ENCODE measurements at regions not wholly inside any gene's neighbourhood (a gene's known extent, or its start where the extent isn't known, plus 50 kb on each side); places are given as distances from the start of the nearest gene placed in this dataset.
"Not testable (repeated sequence)": the region's sequence is repeated elsewhere in the genome, so short reads cannot be mapped to it uniquely, and the experiment has no call there.

DNA sequence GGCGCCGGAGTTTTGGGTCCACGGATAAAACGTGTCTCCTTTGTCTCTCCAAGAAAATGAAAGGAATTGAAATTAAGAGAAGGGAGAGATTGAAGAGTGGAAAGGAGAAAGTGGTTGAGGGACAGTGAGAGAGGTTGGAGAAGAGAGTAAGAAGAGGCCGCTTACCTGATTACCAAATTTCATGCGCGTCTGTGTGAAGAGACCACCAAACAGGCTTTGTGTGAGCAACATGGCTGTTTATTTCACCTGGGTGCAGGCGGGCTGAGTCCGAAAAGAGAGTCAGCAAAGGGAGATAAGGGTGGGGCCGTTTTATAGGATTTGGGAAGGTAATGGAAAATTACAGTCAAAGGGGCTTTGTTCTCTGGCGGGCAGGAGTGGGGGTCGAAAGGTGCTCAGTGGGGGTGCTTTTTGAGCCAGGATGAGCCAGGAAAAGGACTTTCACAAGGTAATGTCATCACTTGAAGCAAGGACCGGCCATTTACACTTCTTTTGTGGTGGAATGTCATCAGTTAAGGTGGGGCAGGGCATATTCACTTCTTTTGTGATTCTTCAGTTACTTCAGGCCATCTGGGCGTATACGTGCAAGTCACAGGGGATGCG lies 113.0 kb upstream of the CDH11 start:
- TF ChIP-seq, protein P1, sequence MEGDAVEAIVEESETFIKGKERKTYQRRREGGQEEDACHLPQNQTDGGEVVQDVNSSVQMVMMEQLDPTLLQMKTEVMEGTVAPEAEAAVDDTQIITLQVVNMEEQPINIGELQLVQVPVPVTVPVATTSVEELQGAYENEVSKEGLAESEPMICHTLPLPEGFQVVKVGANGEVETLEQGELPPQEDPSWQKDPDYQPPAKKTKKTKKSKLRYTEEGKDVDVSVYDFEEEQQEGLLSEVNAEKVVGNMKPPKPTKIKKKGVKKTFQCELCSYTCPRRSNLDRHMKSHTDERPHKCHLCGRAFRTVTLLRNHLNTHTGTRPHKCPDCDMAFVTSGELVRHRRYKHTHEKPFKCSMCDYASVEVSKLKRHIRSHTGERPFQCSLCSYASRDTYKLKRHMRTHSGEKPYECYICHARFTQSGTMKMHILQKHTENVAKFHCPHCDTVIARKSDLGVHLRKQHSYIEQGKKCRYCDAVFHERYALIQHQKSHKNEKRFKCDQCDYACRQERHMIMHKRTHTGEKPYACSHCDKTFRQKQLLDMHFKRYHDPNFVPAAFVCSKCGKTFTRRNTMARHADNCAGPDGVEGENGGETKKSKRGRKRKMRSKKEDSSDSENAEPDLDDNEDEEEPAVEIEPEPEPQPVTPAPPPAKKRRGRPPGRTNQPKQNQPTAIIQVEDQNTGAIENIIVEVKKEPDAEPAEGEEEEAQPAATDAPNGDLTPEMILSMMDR (IDR thresholded peaks at IDR 0.05): not testable (repeated sequence)
- TF ChIP-seq POLR2A (IDR thresholded peaks at IDR 0.05; ENCODE audit: low read depth); POLR2AphosphoS5 (IDR thresholded peaks at IDR 0.05): not testable (repeated sequence)
